Fibroblast of pulmonary artery (primary cell): ENCODE measurements at regions not wholly inside any gene's neighbourhood (a gene's known extent, or its start where the extent isn't known, plus 50 kb on each side); places are given as distances from the start of the nearest gene placed in this dataset.

Experiments used
- DNase-seq: peaks from one replicate; pipeline ENCODE4 v3.0.0-alpha.2; 2010; ENCODE audit warnings: low read depth
- H3K4me3 ChIP-seq: replicated peaks from 2 replicates; pipeline ENCODE4 v1.5.1; 2011; ENCODE audit warnings: low read depth, mild to moderate bottlenecking, control low read depth, low read length, moderate library complexity
- TF ChIP-seq, protein P1 (sequence below): IDR thresholded peaks from 2 replicates; pipeline ENCODE4 v1.5.1; 2011; ENCODE audit warnings: mild to moderate bottlenecking, control low read depth, low read length, inconsistent platforms; ENCODE audit errors: missing control alignments

DNA sequence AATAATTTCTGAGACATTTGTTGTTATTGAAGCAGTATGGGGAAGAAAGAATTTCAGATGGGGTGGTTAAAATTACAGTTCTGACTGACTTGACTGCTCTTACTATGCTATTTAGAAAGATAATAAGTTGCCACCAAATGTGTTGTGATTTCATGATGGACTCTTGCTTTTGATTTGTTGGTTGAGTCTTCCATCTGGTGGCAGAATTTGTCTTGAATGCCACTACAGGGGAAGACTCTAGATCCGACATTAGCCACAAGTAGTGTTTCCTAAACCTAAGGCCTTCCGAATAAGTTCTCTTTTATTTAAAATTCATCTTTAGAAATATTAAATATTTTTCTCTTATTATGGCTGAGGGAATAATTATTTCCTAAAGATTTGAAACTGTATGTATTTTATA lies 190.9 kb upstream of the ADGRL4 start:
- DNase-seq = peak; percentile 72
- no peak overlapping the region for H3K4me3 ChIP-seq
- TF ChIP-seq, protein P1, sequence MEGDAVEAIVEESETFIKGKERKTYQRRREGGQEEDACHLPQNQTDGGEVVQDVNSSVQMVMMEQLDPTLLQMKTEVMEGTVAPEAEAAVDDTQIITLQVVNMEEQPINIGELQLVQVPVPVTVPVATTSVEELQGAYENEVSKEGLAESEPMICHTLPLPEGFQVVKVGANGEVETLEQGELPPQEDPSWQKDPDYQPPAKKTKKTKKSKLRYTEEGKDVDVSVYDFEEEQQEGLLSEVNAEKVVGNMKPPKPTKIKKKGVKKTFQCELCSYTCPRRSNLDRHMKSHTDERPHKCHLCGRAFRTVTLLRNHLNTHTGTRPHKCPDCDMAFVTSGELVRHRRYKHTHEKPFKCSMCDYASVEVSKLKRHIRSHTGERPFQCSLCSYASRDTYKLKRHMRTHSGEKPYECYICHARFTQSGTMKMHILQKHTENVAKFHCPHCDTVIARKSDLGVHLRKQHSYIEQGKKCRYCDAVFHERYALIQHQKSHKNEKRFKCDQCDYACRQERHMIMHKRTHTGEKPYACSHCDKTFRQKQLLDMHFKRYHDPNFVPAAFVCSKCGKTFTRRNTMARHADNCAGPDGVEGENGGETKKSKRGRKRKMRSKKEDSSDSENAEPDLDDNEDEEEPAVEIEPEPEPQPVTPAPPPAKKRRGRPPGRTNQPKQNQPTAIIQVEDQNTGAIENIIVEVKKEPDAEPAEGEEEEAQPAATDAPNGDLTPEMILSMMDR = peak; percentile 45

DNA sequence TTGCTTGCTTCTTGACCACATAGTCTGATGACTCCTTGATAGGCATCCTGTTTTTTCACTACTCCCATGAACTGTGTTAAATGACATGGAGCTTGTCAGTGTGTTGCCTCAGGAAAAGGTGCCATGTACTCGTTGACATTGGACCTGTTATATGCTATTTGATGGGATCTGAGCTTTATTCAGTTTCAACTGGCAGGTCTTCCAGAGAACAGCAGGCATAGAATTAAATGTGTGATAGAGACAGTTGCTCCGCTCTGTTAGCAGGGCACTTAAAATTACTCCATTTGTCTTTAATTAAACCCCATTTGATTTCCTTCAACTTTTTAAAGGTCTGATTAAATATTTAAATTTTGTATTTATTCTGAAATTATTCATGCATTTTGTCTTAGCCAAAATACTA lies 189.7 kb upstream of the ADGRL4 start:
- no peak for DNase-seq
- TF ChIP-seq, protein P1 = no peak

DNA sequence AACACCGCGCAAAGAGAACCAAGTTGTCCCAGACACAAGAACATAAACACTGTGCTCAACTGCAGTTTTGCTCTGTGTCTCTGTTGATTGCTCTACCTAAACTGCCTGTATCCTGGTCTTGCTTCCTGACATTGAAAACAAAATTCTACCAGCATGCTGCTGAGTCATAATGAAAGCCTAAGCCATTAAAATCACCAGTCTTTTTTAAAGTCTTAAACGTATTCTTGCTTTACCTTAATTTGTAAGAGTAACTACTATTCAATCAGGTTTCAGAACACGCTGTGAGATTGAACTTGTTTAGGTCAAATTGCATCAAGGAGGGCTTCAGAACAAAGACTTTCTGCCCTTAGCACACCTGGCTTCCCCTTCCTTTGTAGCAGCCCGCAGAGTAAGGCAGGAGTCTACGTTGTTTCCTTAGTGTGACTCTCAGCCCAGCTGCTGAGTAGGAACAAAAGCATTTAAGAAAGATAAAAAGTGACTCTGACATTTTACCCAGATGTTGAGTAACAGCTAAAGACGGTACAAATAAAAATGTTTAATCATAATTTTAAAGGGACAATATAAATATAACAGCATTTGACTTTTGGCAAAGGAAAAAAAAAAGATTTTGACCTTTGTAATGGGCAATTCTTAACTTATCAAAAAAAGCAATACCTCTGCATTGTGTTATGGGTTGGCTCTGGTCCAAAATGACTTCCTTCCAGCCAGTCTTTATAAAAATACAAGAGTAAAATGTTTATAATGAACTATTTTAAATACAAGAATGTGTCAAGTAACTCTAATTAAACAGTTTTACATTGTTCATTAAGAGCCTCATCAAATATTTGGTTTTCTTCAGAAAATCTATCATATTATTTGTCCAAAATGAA lies 186.9 kb upstream of the ADGRL4 start:
- TF ChIP-seq, protein P1 = no peak
- DNase-seq = peak; percentile 91
- H3K4me3 ChIP-seq = no peak overlapping the region

More for the DNA sequence above, 189.7 kb upstream of the ADGRL4 start:
- no peak overlapping the region for H3K4me3 ChIP-seq

DNA sequence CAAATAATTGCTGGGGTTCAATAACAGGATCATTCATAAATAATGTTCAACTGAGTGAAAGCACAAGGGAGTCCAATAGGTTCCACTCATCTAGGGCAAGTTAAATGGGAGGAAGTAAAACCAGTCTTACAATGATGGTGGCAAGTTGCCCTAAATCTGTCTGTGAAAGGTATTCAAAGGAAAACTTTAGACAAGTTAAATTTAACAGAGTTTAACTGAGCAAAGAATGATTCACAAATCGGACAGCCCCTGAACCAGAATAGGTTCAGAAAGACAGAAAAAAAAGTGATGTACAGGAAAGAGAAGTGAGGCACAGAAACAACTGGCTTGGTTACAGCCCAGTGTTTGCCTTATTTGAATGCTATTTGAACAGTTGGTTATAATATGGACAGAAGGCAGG lies 183.5 kb upstream of the ADGRL4 start:
- TF ChIP-seq, protein P1 = no peak
- peak; percentile 70 for DNase-seq
- no peak overlapping the region for H3K4me3 ChIP-seq

DNA sequence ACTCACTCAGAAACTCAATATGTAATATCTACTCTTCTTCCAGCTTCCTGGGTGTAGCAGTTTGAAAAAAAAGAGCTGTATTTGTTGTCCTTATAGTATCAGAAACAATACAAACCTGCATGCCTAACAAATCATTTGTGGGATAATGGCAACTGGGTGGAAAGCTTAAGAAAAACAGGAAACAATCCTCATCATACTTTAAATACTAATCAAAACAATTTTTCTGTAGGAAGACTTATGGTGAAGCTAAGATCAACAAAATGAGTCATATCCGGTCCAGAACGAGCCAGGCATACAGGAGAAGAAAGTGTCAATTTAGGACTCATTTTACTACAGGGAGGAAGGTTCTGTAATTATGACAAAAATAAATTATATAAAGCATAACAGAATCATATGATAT lies 181.8 kb upstream of the ADGRL4 start:
- TF ChIP-seq, protein P1 = no peak
- peak; percentile 63 for DNase-seq
- H3K4me3 ChIP-seq = no peak overlapping the region

DNA sequence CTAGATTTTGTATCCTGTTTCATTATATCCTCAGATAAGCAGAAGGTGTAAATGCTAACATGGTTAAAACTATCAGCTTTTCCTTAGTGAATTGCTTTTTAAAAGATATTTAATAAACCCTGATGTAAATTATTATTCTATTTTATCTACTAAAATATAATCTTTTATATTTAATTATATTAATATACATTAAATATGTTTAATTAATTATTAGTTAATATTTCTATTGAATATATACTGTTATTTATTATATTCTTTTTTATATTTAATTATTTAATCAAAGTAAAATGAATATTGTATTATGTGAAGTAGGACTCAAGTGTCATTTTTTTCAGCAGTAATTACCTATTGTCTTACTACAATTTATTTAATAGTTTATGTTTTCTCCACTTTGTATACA lies 179.7 kb upstream of the ADGRL4 start:
- H3K4me3 ChIP-seq = no peak overlapping the region
- DNase-seq = no peak
- TF ChIP-seq, protein P1 = no peak

DNA sequence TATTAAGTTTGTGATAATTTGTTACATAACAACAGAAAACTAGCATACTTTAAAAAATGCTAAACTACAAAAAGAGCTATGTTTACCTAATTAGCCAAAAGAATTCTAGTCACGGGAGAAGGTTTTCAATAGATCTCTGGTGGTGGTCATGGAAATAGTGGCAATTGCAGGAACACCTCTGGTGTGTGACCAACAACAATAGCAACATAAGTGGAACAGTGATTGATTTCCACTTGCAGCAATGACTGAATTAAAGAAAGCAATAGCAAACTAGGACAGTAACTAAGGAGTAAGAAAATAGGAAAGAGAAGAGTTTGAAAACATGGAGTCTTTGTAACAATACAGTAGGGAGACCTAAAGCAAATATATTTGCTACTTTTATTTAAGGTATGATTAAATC lies 171.3 kb upstream of the ADGRL4 start:
- TF ChIP-seq, protein P1 = no peak
- DNase-seq = no peak
- no peak overlapping the region for H3K4me3 ChIP-seq
